ENCODE measurements at regions not wholly inside any gene's neighbourhood (a gene's known extent, or its start where the extent isn't known, plus 50 kb on each side); places are given as distances from the start of the nearest gene placed in this dataset.

- no peak for TF ChIP-seq CTCF (IDR thresholded peaks at IDR 0.05)
- no peak for TF ChIP-seq POLR2A (IDR thresholded peaks at IDR 0.05)
- Histone ChIP-seq H3K9me3 (no peaks in the 10 kb centered on the region), H3K27ac (no peak overlapping the region), H3K36me3 (ENCODE audit: low read depth, missing control alignments) (no peaks in the 10 kb centered on the region), H3K27me3 (no peaks in the 10 kb centered on the region), H3K4me1 (no peaks in the 10 kb centered on the region), H3K4me3 (no peak overlapping the region)
- intact Hi-C loops (cut with DNase I; ENCODE audit: low total_unique reads) = no loop called here
- WGBS, 2 donors = 95% methylated on average over 1 of the region's 1 CpG
- no peak for DNase-seq
These were observed 146.0 kb downstream of the BRMS1L start for GRCh38 chr14:35971965-35972630.

GRCh38 chr14:35969310-35969709 is 143.2 kb downstream of the BRMS1L start:
- no peaks in the 10 kb centered on the region for H3K4me1 ChIP-seq
- H3K4me3 ChIP-seq = no peak overlapping the region
- WGBS, 2 donors = 79 to 80% methylated on average over 3 of the region's 3 CpGs
- intact Hi-C loops (cut with DNase I; ENCODE audit: low total_unique reads) = no loop called here
- no peaks in the 10 kb centered on the region for H3K27me3 ChIP-seq
- no peaks in the 10 kb centered on the region for H3K9me3 ChIP-seq
- H3K27ac ChIP-seq = no peak overlapping the region
- DNase-seq = no peak
- H3K36me3 ChIP-seq (ENCODE audit: low read depth, missing control alignments) = no peaks in the 10 kb centered on the region
- TF ChIP-seq CTCF (IDR thresholded peaks at IDR 0.05) = no peak

GRCh38 chr14:35965400-35965799 is 139.3 kb downstream of the BRMS1L start:
- Histone ChIP-seq H3K36me3 (ENCODE audit: low read depth, missing control alignments) (no peaks in the 10 kb centered on the region), H3K4me3 (no peak overlapping the region), H3K9me3 (no peaks in the 10 kb centered on the region), H3K27me3 (no peaks in the 10 kb centered on the region), H3K4me1 (no peaks in the 10 kb centered on the region), H3K27ac (no peak overlapping the region)
- DNase-seq = no peak
- WGBS, 2 donors = 69 to 76% methylated on average over 2 of the region's 2 CpGs
- TF ChIP-seq POLR2A (IDR thresholded peaks at IDR 0.05) (no peak), CTCF (IDR thresholded peaks at IDR 0.05) (no peak)
- intact Hi-C loops (cut with DNase I; ENCODE audit: low total_unique reads) = no loop called here

GRCh38 chr14:35964697-35965286 is 138.7 kb downstream of the BRMS1L start:
- Histone ChIP-seq H3K4me1 (no peaks in the 10 kb centered on the region), H3K36me3 (ENCODE audit: low read depth, missing control alignments) (no peaks in the 10 kb centered on the region), H3K27ac (no peak overlapping the region), H3K27me3 (no peaks in the 10 kb centered on the region), H3K9me3 (no peaks in the 10 kb centered on the region), H3K4me3 (no peak overlapping the region)
- intact Hi-C loops (cut with DNase I; ENCODE audit: low total_unique reads) = no loop called here
- 46 to 51% methylated on average over 7 of the region's 7 CpGs for WGBS, 2 donors
- no peak for DNase-seq
- TF ChIP-seq CTCF (IDR thresholded peaks at IDR 0.05) = no peak
- TF ChIP-seq POLR2A (IDR thresholded peaks at IDR 0.05) = no peak

GRCh38 chr14:35963209-35963608 is 137.1 kb downstream of the BRMS1L start:
- Histone ChIP-seq H3K36me3 (ENCODE audit: low read depth, missing control alignments) (no peaks in the 10 kb centered on the region), H3K9me3 (no peaks in the 10 kb centered on the region), H3K27ac (no peak overlapping the region), H3K4me3 (no peak overlapping the region), H3K4me1 (no peaks in the 10 kb centered on the region), H3K27me3 (no peaks in the 10 kb centered on the region)
- DNase-seq = no peak
- no peak for TF ChIP-seq POLR2A (IDR thresholded peaks at IDR 0.05)
- peak in 1 of 3 experiments; percentile 2 for TF ChIP-seq CTCF (IDR thresholded peaks at IDR 0.05)
- intact Hi-C loops (cut with DNase I; ENCODE audit: low total_unique reads) = no loop called here
